ENCODE measurements at regions not wholly inside any gene's neighbourhood (a gene's known extent, or its start where the extent isn't known, plus 50 kb on each side); places are given as distances from the start of the nearest gene placed in this dataset.

DNA sequence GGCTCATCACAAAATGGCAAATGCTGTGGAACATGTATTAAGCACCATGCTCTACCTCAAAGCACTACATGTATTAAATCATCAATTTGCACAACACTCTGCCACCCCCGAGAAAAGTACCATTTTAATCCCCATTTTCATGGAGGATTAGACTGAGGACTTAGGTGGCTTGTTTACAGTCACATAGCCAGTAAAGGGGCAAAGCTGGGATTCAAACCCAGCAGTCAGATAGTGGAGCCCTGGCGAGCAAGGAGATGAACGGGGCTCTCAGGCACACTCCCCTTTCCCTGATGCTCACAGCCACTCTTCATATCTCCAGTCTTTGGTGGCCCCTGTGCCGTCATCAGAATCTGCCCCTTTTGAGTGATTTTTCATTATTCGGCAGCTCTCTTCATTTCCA, 262.9 kb downstream of the DIRAS2 start:
- no peak for FAIRE-seq

DNA sequence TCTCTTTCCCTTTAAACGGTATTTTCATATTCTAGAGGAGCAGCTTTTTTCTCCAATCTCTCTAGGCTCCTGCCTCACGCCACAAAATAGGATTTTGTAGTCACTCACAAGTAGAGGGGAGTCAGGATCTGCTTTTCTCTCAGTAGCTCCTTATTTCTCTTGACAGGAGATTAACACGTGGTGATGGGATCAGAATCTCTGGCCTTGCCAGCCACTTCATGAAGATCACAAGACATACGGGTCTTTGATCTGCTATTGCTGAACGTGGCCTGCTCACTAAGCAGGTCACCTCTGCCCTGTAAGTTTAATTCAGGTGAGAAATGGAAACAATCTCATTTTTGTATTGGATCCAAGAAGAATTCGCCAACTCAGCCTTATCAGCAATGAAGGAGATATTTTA, 257.5 kb downstream of the DIRAS2 start:
- FAIRE-seq: no peak

DNA sequence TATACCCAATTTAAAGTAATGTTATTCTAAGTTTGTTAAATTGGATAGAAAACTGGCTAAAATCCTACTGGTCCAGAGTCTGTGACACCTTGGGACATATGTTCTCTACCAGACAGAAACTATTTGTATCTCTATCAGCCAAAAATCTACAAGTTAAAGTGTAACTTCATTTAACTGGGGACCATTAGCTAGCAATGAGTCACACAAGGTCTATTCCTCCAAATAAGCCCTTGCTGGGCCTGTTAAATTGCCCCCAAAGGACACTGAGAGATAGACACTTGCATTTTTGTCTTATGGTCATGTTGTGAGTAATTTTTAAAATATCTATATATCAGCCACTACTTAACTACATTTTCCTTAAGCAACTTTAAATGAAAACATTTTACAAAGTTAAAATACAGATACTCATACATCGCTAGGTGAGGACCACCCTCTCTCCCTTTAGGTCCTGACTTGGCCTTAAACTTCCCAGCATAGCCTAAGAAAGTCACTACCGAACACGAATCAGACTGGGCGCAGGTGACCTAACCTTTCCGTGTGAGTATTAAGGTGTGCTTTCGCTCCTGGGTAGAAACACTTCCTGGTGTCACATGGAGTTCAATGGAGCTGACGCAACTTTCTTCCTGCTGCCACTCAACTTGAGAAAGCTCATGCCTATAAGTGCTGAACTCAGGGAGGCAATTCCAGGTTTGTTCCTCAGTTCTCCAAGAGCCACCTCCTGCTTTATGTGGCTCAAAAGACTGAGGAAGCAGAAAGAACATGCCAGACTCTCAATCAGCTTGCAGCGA, 249.1 kb downstream of the DIRAS2 start:
- no peak for FAIRE-seq

DNA sequence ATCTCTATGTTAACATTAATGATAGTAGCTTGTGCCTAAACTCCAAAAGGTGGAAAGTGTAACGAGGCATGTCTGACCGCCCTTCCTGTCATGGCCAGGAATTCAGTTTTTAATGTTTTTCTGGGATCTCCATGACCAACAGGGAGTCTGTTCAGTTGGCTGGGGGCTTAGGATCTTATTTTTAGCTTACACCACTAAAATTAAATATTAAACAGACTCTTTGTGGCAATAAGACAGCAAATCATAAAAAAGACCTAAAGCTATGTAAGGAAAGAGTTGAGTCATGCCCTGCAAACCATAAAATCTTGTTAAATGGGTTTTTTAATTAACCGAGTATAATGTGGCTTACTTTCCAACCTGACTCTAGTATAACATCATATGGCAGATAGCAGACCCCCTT, 247.8 kb downstream of the DIRAS2 start:
- no peak for FAIRE-seq

DNA sequence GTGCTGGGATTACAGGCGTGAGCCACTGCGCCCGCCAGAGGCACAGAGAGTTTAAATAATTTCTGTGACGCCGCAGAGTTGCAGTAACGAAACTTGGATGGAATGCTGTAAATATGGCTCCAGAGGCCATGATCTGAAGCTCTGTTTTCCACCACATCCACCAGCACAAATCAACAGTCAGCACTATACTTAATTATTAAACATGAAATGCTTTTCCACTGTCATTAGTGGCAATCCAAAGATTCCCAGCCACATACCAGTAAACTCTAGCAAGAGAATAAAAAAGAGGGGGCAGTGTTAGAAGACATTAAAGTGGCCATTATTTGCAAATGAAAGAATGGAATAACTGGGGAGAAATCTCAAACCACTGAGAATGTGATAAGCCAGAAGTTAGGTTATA, 242.5 kb downstream of the DIRAS2 start:
- FAIRE-seq: no peak

DNA sequence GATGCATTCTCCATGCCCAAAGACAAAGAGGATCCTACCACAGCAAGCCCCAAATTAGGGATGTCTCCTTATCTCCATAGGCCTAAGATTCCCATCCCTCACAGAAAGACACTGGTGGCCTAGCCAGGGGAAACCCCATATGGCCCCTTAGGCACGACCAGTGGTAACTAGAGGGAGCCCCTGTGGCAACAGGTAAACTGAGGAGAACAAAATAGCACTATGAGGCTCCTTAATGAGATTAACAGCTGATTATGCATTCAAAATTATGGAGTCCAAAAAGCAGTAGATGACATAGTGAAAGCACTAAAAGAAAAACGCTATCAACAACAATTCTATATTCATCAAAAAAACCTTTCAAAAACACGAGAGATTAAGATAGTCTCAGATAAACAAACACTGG, 234.0 kb downstream of the DIRAS2 start:
- FAIRE-seq: no peak

DNA sequence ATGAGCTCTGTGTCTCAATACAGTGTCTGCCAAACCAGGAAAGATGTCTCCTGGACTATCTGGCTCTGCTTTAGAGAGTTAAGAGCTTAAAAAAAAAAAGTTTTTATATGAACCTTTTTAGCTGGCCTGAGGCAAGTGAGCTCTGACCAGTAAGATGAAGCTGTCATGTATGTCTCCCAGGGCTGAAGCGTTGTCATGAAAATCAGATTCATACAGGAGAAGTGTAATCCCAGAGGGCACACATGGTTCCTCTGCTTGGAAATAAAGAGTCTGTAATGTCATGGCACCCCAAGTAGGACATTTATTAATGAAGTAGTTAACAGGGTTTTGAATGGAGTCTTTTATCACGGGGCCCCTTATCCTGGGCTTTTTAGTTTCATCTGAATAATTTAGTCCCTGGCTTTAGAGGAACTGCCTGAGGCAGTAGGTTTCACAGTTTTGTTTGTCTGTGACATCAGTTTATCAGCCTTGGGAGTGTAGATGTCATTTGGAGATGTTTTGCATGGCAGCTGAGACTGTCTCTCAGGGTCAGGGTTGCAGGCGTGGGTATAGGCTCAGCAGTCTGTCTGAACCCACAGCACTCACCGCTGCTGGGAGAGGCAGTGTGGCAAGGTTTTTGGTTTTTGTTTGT, 223.3 kb downstream of the DIRAS2 start:
- no peak for FAIRE-seq

DNA sequence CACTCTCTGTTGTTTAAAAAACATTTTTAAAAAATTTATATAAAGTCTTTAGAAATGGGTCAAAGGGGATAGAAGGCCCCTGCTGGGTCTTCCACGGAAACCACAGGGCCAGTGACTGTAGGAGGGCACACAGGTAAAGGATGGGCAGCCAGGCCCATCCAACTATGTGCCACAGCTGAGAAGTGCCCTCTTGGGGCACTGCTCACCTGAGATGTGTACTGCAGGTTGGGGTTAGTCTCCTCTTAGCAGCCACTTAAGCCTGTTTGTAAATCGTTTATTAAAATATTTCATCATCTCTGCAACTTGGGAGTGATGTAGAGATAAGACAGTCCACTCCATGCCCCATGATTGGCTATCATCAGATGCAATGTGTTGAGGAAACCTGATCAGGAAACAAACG, 222.4 kb downstream of the DIRAS2 start:
- FAIRE-seq: no peak

DNA sequence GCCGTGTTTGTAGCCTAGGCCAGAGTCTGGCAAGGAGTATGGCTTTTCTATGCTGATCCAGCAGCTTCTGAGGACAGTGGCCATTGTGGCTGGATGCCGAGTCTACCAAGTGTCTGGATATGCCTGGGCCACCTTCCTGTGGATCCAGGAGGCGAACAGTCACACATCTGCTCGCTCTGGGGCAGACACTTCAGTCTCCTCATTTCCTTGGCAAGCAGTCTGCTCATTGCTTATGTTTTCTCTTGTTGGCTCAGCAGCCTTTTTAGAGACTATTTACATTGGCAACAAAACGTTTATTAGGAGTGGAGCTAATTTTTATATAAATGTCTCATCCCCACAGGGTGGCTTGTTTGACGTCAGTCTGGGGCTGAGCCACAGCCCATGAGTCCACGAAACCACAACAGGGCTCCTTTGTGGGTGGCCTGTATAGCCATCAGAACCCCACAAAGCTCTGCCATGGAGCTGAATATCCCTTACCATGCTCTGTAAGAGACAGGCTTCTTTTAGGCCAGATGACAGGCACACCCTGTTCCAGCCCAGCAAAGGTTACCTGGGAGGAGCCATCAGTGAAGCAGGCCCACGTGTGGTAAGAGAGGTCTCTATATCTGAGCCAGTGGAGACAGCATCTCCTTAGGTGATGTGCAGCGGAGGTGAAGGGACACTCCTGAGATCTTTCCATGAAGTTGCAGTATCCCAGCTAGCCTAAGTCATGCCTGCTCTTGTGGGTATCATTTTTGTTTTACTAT, 221.7 kb downstream of the DIRAS2 start:
- FAIRE-seq: no peak

DNA sequence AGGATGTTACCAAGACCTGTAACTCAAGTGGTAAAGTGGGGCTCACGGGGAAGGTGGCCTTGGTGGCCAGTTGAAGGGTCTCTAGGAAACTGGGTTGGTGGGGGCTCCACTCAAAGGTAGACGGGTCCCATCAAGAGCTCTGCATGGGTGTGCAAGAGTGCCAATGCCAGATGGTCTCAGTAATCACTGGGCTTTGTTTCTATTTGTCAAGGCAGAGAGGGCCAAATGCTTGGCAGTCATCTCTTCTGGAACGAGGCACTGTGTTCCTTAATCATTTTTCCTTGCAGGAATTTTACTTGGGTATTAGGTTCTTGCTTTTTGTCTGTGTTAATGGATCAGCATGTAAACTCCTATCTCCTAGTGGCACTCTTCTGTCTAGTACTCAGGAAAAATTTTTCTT, 220.8 kb downstream of the DIRAS2 start:
- FAIRE-seq: no peak

DNA sequence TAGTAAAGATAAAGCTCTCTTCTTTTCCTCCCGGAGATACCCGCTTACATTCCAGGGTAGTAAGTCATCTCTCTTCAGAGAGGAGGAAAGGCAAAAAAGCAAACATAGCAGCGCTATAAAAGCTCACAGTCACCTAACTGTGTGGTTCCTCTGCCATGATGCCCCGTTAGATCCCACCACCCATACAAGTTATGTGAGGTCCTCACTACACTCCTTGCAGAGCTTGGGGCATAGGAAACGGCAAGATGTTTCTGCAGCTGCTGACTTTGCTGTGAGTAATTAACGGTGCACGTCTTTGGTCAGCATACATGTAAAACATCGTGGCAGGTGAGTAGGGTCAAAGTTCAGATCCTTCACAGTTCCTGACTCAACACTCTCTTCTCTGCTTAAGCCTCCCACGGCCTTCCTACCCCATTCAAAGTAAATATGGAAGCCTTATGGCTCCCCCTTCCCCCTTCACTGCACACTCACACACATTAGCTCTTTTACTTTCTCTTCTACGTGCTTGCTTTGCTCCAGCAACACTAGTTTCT, 218.9 kb downstream of the DIRAS2 start:
- no peak for FAIRE-seq

DNA sequence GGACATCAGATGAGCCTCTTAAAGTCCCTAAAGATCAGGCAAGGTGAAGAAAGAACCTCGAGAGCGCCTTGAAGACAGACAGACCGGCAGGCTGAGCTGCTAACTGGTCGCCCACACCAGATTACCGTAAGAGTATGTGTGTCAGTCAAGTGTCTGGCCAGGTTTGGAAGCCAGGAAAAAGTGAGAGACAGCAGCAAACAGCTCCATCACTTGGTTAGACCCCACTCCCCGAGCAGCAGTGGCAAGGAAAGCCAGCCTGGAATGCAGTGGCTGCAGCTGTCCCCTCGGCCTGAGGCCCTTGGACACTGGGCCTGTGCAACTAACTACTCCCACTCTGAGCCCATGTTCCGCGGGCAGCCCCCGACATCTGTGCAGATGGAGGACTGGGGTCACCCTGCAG, 214.1 kb downstream of the DIRAS2 start:
- FAIRE-seq: no peak

DNA sequence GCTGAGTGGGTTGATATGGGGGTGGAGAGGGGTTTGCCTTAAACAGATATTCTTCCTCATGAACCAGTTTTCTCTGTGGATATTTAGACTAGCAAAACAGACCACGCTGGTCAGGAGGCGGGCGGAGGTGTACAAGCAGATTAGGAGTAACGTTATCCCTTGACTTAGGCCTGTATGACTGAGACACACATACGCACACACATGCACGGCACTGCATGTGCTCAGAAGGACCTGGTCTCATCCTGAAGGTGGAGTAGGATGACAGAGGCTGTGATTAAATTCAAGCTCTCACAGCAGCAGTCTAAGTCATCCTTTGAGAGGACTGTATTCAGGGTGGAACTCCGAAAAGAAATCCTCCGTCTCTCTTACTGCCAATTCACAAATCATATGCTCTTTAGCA, 209.7 kb downstream of the DIRAS2 start:
- FAIRE-seq: no peak

DNA sequence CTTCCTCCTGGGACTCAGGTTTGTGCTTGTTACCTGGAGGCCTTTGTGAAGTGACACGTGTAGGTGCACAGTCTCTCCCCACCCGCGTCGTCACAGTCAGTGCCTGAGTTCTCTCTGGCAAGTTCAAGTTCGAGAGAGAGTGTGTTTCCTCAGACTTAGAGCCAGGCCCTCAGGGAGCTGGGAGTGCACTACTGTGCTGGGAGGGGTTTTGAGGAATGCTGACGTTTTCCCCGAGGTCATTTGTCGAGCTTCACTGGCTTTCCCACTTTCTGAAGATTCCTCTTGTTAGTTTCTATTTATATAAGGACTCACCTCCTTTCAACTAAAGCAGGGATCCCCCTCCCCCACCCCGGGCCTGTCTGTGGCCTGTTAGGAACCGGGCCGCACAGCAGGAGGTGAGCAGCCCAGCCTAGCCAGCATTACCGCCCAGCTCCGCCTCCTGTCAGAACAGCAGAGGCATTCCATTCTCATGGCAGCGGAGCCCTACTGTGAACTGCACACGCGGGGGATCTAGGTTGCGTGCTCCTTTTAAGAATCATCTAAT, 209.2 kb downstream of the DIRAS2 start:
- no peak for FAIRE-seq

DNA sequence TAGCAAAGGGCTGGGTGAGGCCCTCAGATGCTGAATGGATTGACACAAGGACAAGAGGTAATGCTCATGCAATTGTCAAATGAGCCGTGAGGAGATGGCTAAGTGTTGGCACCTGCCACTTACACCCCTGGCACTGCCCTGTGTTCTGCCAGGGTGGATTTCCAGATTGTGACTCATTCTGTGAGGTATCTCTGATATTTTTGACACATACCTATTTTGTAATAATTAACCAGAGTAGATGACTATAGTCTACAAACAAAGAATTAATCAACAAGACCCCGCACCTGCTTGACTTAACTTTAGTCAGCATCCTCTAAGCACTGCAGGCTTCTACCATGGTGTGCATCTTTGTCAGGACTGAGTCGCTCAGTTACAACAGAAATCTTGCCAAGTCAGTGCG, 200.8 kb downstream of the DIRAS2 start:
- no peak for FAIRE-seq

DNA sequence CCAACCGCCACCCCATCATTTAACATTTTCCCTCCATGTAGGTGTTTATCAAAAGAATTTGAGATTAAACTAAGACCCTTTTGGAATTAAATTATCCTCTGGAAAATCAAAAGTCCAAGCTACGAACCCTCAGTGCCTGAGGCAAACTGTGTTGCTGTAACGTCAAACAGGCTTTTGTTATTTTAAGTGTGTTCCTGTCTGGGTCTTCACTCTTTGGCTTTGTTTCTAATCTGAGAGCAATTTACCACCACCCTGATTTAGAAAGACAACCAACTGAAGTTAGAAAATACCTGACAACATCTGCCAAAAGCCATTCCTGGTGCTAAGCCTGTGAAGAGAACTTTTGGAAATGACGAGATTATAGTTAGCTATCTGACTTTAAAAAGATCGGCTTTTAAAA, 199.9 kb downstream of the DIRAS2 start:
- no peak for FAIRE-seq

DNA sequence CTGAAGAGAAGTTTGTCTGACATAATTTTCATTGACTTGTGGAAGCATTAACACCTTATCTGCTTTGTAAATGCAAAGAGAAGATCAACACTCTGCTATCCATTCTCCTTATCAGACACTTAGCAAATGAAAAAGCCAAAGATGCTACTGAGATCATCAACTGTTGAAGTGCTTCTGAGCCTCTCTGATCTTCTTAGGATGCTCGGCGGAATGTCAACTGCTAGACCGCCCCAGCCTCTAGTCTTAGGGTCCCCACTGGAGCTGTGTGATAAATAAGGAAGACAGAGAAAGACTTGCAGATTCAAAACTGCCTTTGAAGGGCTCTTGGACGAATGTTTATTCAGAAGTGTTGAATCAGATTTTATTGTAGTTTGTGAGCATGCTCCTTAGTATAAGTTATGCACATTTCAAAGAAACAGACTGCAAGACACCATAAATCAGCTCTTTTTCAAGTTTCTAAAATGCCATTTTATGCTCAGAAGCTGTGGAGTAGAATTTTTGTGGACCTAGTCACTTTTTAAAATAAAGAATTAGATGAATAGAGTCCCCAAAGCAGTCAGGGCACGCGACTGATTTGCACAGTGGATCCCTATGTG, 197.9 kb downstream of the DIRAS2 start:
- FAIRE-seq: no peak

DNA sequence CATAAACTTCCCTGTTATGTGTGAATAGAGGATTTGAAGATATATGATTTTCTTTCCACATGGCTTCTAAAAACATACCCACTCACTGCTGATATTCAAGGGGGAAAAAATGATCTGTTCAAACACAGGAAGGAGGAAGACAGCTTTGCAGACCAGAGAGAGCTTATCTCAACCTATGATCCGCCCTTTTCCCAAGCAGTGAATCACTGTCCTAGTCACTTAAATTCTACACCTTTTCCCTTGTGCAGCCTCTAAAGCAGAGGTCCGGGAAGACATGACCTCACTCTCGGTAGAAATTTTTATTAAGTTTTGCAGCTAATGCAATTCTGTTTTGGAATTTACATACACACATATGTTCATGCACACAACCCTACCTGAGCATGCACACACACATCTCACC, 197.2 kb downstream of the DIRAS2 start:
- FAIRE-seq: no peak

DNA sequence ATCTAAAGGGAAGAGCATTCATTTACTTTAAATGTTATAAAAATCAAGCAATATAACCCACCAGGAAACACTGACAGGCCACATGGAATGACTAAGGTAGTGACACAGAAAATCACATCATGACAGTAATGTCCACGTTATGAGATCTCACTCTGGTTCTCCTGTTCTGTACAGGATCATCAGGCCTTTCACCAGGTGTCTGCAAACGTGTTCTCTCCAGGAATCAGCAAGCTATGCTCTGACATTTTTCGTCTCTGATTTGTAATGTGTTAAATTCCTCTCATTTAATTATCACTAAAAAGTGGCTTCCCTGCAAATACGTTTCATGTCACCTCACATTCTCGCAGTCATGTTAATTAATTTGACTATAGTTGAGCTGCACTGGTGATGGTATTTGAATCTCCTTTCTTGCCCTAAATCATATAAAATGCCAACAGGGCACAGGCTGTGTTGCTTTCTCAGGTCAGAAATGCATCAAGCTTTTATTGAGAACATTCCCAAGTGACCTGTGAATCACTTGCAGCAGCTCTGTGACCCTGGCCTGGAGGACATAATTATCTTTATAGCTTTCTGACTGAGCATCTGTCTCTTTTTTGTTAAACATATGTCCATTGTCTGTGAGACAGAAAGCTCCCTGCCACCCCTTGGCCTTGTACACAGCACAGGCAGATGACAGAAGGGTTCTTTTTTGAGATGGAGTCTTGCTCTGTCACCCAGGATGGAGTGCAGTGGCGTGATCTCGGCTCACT, 196.2 kb downstream of the DIRAS2 start:
- no peak for FAIRE-seq

DNA sequence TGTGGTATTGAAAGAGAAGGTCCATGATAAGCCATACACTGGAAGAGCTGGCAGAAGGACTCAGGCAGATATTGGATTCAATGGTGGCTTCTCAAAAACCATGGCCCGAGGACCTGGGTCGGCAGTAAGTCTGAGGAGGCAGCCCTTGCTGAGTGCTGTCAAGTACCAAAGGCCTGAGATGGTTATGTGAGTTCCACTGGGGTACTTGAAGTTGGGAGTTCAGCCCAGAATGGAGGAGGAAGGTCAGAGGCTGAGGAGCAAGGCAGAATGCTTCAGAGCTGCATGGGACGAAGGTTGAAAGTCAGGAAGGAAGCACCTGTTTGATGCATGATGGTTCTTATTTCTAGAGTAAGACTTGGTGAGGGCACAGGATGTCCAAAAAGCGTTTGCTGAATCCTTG, 194.9 kb downstream of the DIRAS2 start:
- no peak for FAIRE-seq

DNA sequence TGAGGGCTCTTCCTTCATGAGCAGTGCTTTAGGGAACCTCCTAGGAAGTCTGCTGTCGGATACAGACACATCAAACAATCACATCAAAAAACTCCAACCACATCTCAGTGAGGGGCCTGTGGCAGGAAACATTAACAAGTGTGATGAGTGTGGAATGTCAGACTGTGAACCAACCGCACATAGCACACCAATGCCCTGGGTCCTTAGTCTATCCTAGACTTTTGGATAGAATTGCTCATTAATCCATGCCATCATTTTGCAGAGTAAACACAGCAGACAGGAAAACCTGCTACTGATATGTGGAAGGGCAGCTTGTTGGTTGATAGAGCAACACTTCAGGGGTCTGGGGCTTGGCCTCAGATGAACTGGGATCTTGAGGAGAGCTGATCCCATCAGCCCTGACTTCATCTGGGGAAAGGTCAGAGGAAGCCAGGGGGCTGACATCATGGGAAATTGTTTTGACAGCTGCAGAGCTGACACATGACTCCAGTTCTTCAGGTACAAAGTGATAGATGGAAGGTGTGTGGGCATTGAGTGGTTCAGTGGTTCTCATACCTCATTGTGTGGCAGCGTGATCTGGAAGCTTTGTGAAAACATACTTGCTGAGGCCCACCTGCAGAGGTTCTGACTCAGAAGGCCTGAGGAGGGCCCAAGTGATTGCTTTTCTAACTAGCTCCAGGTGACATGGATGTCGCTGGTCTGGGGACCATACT, 193.3 kb downstream of the DIRAS2 start:
- no peak for FAIRE-seq

DNA sequence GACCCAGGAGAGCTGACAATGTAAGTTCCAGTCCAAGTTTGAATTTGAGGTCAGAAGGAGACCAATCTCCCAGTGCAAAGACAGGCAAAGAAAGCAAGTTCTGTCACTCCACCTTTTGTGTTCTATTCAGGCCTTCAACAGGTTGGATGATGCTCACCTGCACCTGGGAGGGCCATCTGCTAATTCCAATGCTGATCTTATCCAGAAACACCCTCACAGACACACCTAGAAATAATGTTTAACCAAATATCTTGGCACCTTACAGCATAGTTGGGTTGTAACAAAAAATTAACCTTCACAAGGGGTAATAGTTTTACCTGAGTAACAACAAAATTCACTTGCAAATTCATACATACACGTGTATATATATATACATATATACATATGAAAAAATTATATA, 190.8 kb downstream of the DIRAS2 start:
- FAIRE-seq: no peak
